GM21576 (cell line): ENCODE measurements at regions not wholly inside any gene's neighbourhood (a gene's known extent, or its start where the extent isn't known, plus 50 kb on each side); places are given as distances from the start of the nearest gene placed in this dataset.

Experiments used
- ATAC-seq: cut with Tn5 transposase; IDR thresholded peaks from one replicate; pipeline ENCODE4 v1.9.1; 2021; ENCODE audit warnings: mild to moderate bottlenecking, moderate library complexity; ENCODE audit not compliant: unreplicated experiment

- no peak for ATAC-seq
These were observed 93.0 kb downstream of the PPP1R3A start for GRCh38 chr7:113825832-113826231.

- ATAC-seq: no peak
These were observed 94.5 kb downstream of the PPP1R3A start for GRCh38 chr7:113824117-113824823.

- ATAC-seq: no peak
These were observed 99.3 kb downstream of the PPP1R3A start for GRCh38 chr7:113819474-113819873.

GRCh38 chr7:113816639-113817038, 102.2 kb downstream of the PPP1R3A start:
- ATAC-seq: no peak

- ATAC-seq: no peak
These were observed 105.3 kb downstream of the PPP1R3A start for GRCh38 chr7:113813471-113813870.

- no peak for ATAC-seq
These were observed 106.1 kb downstream of the PPP1R3A start for GRCh38 chr7:113812591-113813255.

- no peak for ATAC-seq
These were observed 108.6 kb downstream of the PPP1R3A start for GRCh38 chr7:113810080-113810744.

GRCh38 chr7:113809581-113809980, 109.2 kb downstream of the PPP1R3A start:
- no peak for ATAC-seq

GRCh38 chr7:113806633-113807327, 112.0 kb downstream of the PPP1R3A start:
- ATAC-seq: no peak

GRCh38 chr7:113805976-113806375, 112.8 kb downstream of the PPP1R3A start:
- no peak for ATAC-seq

- no peak for ATAC-seq
These were observed 114.2 kb downstream of the PPP1R3A start for GRCh38 chr7:113804475-113805095.

- no peak for ATAC-seq
These were observed 117.1 kb downstream of the PPP1R3A start for GRCh38 chr7:113801751-113802150.

- ATAC-seq: no peak
These were observed 118.0 kb downstream of the PPP1R3A start for GRCh38 chr7:113800826-113801225.

- peak; percentile 95 for ATAC-seq
These were observed 118.9 kb downstream of the PPP1R3A start for GRCh38 chr7:113799896-113800295.

GRCh38 chr7:113797420-113798010, 121.3 kb downstream of the PPP1R3A start:
- ATAC-seq: no peak

- no peak for ATAC-seq
These were observed 122.3 kb downstream of the PPP1R3A start for GRCh38 chr7:113796557-113796956.

- ATAC-seq: no peak
These were observed 124.2 kb downstream of the PPP1R3A start for GRCh38 chr7:113794573-113794972.

- no peak for ATAC-seq
These were observed 125.6 kb downstream of the PPP1R3A start for GRCh38 chr7:113793171-113793570.

- ATAC-seq: no peak
These were observed 128.8 kb downstream of the PPP1R3A start for GRCh38 chr7:113790025-113790424.

- ATAC-seq: no peak
These were observed 131.7 kb downstream of the PPP1R3A start for GRCh38 chr7:113787106-113787505.

GRCh38 chr7:113784956-113785355, 133.9 kb downstream of the PPP1R3A start:
- ATAC-seq: no peak
